NCI-H2081 (cell line): ENCODE measurements at regions not wholly inside any gene's neighbourhood (a gene's known extent, or its start where the extent isn't known, plus 50 kb on each side); places are given as distances from the start of the nearest gene placed in this dataset.
"Not testable (repeated sequence)": the region's sequence is repeated elsewhere in the genome, so short reads cannot be mapped to it uniquely, and the experiment has no call there.

Experiments used
- DNase-seq, 2 experiments: peaks; one replicate each; lab custom pipeline; 2025; lab: John Stamatoyannopoulos, UW

DNA sequence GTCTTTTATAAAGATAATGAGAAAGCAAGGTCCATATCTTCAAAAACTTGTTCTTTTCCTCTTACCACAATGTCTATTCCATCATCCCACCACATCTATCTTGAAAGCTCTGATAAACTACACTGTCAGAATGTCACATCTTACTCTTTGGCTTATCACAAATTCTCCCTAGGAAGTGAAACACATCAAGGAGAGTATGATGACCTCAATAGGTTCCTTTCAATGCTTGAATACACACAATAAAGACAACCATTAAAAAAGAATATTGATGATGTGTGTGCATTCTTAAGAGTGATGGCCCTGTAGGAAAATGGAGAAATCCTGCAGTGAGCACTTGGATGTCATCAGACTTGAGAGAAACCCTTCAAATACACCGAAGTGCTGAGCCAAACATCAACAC lies 918.1 kb upstream of the SORCS1 start:
- DNase-seq, result no peak

GRCh38 chr10:108078263-108078662 lies 913.8 kb upstream of the SORCS1 start:
- DNase-seq, result no peak

DNA sequence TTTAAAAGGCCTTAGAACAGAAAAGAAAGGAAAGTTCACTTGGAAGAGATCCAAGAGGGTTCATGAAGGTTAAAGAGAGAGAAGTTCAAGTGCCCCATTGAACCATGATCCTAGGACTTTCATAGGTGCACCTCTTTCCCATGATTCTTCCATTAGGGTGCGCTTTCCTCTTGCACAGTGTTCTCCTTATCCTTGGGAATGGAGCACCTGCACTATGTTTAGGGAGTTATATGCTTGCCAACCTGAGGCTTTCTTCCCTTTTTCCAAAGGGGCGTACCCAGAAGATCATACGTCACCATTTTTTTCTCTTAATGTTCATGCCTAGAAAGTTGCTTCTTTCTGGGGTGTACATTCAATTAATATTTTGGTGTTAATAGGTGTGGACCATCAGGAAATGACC lies 908.0 kb upstream of the SORCS1 start:
- DNase-seq, result no peak

DNA sequence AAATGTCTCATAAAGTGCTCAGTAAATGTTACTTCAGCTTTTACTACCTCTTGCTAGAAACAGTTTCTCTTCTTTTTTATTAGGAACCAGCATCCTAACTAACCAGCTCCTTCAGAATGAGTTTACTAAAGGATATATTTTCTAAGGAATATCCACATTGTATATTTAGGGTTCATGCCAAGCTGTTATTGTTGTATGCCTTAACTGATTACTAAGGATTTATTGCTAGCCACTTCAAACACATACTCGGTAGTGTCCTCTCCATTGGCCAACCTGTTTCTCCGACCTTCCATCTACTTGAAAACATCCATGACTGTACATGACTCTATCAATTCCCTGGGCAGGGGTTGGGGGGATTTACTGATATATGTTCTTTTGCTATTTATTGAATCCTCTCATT lies 906.3 kb upstream of the SORCS1 start:
- DNase-seq, result no peak

DNA sequence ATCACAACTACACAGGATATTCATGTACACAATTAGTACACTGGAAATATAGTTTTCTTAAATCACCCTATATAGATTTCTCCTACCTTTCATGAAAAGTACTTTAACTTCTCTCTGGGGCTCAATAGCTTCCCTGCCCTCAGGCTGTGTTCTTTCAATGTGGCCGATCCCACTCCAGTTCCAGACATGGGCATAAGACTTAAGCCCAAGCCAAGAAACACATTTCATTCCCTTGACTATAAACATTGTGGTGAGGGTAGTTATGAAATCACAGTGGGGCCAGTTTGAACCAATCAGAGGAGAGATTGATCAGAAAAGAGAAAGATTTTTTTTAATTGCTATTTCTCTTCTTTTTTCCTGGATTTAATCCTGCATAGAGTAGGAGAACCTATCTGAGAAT lies 904.6 kb upstream of the SORCS1 start:
- DNase-seq, result no peak

GRCh38 chr10:108064746-108065260 lies 900.3 kb upstream of the SORCS1 start:
- DNase-seq, result no peak

DNA sequence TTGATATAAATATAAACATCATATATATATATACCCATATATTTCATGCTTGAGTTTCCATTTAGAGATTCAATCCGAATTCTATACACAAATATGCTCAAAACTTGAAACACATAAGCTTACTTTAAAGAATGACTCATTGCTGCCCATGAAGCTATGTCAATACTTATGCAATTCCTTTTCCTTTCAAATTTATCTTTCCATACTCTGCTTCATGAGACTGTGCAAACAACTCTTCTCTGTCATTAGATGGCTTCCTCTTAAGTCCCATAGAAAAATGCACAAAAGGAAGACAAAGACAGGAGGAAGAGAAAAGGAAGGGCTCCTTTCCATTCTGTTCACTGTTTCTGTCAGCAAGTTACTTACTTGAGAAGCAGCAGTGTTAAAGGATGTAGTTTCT lies 895.7 kb upstream of the SORCS1 start:
- no peak for DNase-seq

DNA sequence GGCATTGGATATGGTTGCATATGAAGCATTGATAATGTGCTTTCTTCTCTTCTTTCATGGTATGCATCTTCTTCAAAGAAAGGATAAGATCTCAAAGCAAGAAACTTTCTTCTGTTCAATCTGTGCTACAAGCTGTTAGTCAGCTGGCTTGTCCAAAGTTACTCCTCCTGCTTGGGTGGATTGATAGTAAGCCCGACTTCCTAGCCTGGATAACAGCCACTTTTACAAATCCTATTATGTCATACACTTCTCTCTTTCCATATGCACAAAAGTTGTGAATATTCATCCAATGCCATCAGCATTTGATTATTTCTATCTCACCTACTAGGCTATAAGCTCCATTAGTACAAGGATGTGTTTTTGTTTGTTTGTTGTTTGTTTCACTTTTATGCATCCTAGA lies 891.0 kb upstream of the SORCS1 start:
- no peak for DNase-seq

DNA sequence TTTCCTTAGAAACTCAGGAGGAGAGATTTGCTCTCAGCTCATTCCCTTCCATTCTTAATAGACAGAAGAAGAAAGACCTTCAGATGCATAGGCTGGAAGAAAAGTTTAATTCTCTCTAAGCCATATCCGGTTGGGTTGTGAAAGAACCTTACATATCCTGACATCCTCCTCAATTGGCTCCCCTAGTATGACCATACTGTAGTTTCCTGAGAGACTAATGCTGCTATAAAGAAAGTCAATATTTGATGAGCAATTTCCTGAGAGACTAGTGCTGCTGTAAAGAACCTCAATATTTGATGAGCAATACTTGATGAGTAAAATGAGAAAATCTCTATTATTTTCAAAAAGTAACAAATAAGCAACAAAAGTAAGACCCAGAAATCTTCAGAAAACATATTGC lies 888.5 kb upstream of the SORCS1 start:
- DNase-seq, result no peak

- DNase-seq, result no peak
Measured at GRCh38 chr10:108051218-108051617, 886.7 kb upstream of the SORCS1 start.

DNA sequence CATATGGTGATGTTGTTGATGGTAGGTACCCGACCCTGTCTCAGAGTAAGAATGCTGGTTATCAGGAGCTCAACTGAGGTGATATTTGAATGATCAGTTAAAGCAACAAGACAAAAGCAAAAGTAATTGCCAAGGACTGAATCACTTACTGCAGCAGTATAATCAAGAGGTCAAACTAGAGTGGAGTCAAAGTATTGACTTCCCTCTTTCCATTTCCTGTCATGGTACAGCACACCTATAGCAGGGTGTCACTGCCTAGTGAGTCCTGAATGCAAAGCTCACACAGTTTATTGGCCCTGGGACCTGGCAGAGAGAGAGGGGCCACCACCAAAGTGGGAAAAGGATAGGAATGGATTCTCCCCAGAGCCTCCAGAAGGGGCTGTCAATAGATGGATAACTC lies 886.1 kb upstream of the SORCS1 start:
- no peak for DNase-seq

DNA sequence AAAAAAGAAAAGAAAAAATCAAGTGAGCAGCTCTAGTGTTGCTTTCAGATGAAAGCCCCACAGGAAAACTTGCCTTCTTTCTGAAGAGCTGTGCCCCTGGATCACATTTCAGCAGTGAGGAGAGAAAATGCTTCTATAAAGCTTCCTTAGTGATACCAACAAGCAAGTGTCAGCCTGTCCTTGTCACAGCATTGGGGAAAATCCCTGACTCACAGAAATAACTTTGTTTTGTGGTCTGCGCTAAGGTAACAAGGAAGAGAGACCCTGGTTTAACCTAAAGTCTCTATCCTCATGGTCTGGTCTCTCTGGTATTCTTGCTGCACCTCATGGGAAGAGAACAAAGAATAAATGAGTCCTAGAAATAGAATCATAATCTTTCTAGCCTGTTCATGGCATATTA lies 885.2 kb upstream of the SORCS1 start:
- DNase-seq, result no peak

- no peak for DNase-seq
Measured at GRCh38 chr10:108048898-108049297, 884.4 kb upstream of the SORCS1 start.

DNA sequence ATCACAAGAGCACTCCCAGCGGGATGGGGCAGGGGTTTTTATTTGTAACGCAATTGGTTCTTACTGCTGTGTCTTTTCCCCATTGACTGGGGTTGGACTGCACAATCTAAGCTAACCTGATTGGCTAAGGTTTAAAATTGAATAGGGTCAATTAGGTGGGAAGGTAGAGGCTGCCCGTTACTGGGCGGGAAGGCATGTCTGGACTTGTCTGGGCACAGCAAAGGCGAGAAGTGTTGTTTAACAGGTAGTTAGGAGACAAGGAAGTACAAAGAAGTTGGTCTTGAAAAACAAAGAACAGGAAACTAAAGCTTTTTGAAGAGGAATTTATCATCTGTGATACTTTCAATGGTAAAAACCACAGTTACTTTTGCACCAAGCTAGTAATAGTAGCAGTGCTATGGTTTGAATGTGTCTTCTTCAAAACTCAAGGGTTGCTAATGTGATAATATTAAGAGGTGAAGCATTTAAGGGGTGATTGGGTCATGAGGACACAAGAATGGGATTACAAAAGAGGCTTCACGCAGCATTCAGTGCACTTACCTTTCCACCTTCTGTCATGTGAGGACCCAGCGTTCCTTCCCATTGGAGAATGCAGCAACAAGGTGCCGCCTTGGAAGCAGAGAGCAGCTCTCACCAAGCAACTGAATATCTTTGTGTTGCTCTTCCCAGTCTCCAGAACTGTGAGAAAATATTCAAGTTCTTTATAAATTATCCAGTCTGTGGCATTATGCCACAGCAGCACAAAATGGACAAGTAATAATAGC lies 875.5 kb upstream of the SORCS1 start:
- DNase-seq, result no peak

DNA sequence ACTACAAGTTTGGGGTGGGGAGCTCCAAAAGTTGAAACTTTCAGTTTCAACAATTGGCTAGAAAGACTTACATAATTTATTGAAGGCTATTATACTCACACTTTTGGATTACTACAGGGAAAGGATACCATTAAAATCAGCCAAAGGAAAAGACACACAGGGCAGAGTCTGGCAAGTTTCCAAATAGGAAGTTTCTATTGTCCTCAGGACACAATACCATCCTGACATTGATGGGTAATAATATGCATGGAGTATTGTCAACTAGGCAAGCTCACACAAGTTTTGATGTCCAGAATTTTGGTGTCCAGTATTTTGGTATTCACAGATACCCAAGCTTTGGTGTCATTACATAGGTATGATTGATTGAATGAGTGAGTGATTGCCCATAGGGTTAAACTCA lies 872.6 kb upstream of the SORCS1 start:
- no peak for DNase-seq

DNA sequence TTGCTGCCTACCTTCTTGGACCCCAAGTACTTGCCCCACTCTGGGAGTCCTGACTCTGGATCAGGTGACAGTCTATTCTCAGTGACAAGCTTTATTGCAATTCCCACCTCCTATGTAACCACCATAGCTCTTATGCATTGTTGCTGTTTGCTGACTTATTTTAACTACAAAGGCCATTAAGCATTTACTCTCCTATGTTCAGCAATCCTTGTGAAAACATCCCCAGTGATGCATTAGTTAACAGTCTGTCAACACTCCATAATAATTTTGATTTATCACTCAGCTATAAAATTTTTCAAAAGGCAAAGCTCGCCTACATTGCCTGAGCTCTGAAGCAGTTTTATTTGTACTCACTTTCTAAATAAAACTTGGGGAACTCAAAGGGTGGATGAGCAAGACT lies 871.8 kb upstream of the SORCS1 start:
- no peak for DNase-seq

GRCh38 chr10:108034829-108035228 lies 870.3 kb upstream of the SORCS1 start:
- no peak for DNase-seq

GRCh38 chr10:108033518-108033917 lies 869.0 kb upstream of the SORCS1 start:
- DNase-seq, result not testable (repeated sequence)

GRCh38 chr10:108031505-108031904 lies 867.0 kb upstream of the SORCS1 start:
- no peak for DNase-seq

GRCh38 chr10:108014902-108015177 lies 850.3 kb upstream of the SORCS1 start:
- no peak for DNase-seq

DNA sequence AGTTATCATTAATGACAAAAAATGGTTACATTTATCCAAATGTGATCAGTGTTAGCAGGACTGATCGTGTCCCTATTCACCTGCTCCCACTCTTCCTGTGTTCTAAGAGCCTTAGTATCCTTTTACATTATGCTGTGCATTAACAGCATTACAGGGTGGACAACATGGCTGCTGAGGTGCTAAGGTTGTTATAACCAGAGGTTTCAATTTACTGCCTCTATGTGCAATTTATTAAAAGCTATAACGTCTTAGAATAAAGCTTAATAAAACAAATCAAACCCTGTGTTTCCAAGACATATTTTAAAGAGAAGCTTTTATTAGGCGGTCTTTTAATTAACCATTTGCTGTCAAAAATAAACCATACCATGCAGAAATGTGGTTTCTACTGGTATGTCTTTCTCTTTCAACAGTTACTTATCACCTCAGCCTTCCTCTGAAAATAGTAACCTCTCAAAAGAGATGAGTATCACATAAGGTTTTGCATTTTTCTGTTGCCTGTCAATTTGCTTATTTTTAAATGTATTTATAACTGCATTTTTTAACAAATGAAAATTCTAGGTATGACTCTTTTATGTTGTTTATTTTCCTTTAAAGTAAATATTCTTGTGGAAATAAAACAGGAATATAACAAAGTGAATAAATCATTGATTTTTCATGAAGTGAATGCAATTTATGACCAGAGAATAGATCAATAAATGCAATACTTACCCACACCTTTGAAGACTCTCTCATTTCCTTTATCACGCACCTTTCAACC lies 849.8 kb upstream of the SORCS1 start:
- DNase-seq, result no peak

GRCh38 chr10:108005627-108006026 lies 841.1 kb upstream of the SORCS1 start:
- DNase-seq, result no peak

DNA sequence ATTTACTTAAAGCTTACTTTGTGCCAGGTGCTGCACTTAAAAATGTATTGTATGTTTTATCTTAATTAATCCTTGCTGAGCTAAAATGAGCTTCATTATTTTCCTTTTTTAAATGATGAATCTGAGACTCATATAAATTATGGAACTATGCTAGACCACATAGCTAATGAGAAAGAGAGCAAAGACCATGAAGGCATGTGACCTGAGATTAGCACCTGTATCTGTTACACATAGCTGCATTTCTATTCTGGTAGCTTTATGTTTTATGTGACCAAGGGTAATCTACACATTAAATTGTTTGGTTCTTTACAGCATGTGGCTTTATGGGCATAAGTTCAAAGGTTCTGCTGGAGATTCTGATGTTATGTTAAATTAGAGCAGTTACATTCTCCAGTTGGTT lies 839.1 kb upstream of the SORCS1 start:
- no peak for DNase-seq

DNA sequence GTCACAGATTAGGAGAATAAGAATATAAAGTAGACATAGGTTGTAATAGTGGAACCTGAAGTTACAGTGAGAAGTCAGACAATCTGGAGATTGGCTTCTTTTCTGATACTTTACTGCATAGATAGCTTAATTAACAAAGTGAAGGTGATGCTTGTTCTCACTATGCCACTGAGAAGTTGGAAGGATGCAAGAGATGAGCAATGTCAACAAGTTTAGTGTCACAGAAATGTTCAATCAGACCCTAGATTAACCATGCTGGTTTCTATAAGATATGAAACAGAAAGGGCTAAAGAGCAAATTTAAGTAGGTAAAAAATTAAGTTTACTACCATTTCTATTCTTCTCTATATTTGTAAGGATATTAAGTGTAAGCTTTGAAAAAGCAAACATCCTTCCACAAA lies 838.6 kb upstream of the SORCS1 start:
- no peak for DNase-seq
